ENCODE measurements at regions not wholly inside any gene's neighbourhood (a gene's known extent, or its start where the extent isn't known, plus 50 kb on each side); places are given as distances from the start of the nearest gene placed in this dataset.

GRCh38 chr3:164478323-164478722 is 600.0 kb downstream of the SI start:
- no peak for TF ChIP-seq CEBPB (IDR thresholded peaks at IDR 0.05)
- no peak for TF ChIP-seq YY1 (IDR thresholded peaks at IDR 0.05; ENCODE audit: low read depth)
- no peak for TF ChIP-seq TAF1 (IDR thresholded peaks at IDR 0.05; ENCODE audit: low read depth)
- no peak for TF ChIP-seq REST (IDR thresholded peaks at IDR 0.05; ENCODE audit: low read depth)
- no peak for TF ChIP-seq EGR1 (IDR thresholded peaks at IDR 0.05)
- TF ChIP-seq EP300 (IDR thresholded peaks at IDR 0.05; ENCODE audit: borderline replicate concordance) = no peak
- no peak for TF ChIP-seq RAD21 (IDR thresholded peaks at IDR 0.05; ENCODE audit: low read depth)
- TF ChIP-seq CREB1 (IDR thresholded peaks at IDR 0.05; ENCODE audit: low read depth) = no peak
- TF ChIP-seq MAX (IDR thresholded peaks at IDR 0.05) = no peak
- no peak for TF ChIP-seq USF1 (IDR thresholded peaks at IDR 0.05)
- TF ChIP-seq TEAD4 (IDR thresholded peaks at IDR 0.05) = no peak
- TF ChIP-seq TCF12 (IDR thresholded peaks at IDR 0.05; ENCODE audit: low read depth) = no peak
- TF ChIP-seq FOXM1 (IDR thresholded peaks at IDR 0.05; ENCODE audit: borderline replicate concordance, low read depth) = no peak
- TF ChIP-seq ZBTB7A (IDR thresholded peaks at IDR 0.05; ENCODE audit: low read depth) = no peak
- no peak for TF ChIP-seq NFIC (IDR thresholded peaks at IDR 0.05)

- TF ChIP-seq USF1 (IDR thresholded peaks at IDR 0.05) (no peak), TEAD4 (IDR thresholded peaks at IDR 0.05) (no peak), NFIC (IDR thresholded peaks at IDR 0.05) (no peak), TCF12 (IDR thresholded peaks at IDR 0.05; ENCODE audit: low read depth) (no peak), RAD21 (IDR thresholded peaks at IDR 0.05; ENCODE audit: low read depth) (no peak), EGR1 (IDR thresholded peaks at IDR 0.05) (no peak), EP300 (IDR thresholded peaks at IDR 0.05; ENCODE audit: borderline replicate concordance) (no peak)
These were observed 600.9 kb downstream of the SI start for GRCh38 chr3:164477403-164477802.

- TF ChIP-seq EP300 (IDR thresholded peaks at IDR 0.05; ENCODE audit: borderline replicate concordance) = no peak
- TF ChIP-seq FOXM1 (IDR thresholded peaks at IDR 0.05; ENCODE audit: borderline replicate concordance, low read depth) = no peak
- TF ChIP-seq CREB1 (IDR thresholded peaks at IDR 0.05; ENCODE audit: low read depth) = no peak
- TF ChIP-seq USF1 (IDR thresholded peaks at IDR 0.05) = no peak
These were observed 601.7 kb downstream of the SI start for GRCh38 chr3:164476631-164477030.

- TF ChIP-seq EGR1 (IDR thresholded peaks at IDR 0.05) (no peak), USF1 (IDR thresholded peaks at IDR 0.05) (no peak), ZBTB7A (IDR thresholded peaks at IDR 0.05; ENCODE audit: low read depth) (no peak), TCF12 (IDR thresholded peaks at IDR 0.05; ENCODE audit: low read depth) (no peak), FOXM1 (IDR thresholded peaks at IDR 0.05; ENCODE audit: borderline replicate concordance, low read depth) (no peak), NFIC (IDR thresholded peaks at IDR 0.05) (no peak), REST (IDR thresholded peaks at IDR 0.05; ENCODE audit: low read depth) (no peak), CEBPB (IDR thresholded peaks at IDR 0.05) (no peak), RAD21 (IDR thresholded peaks at IDR 0.05; ENCODE audit: low read depth) (no peak), MAX (IDR thresholded peaks at IDR 0.05) (no peak), CREB1 (IDR thresholded peaks at IDR 0.05; ENCODE audit: low read depth) (no peak), TEAD4 (IDR thresholded peaks at IDR 0.05) (no peak), EP300 (IDR thresholded peaks at IDR 0.05; ENCODE audit: borderline replicate concordance) (no peak), TAF1 (IDR thresholded peaks at IDR 0.05; ENCODE audit: low read depth) (no peak), YY1 (IDR thresholded peaks at IDR 0.05; ENCODE audit: low read depth) (no peak)
These were observed 607.8 kb downstream of the SI start for GRCh38 chr3:164470471-164470870.

GRCh38 chr3:164468055-164468454 is 610.2 kb downstream of the SI start:
- TF ChIP-seq FOXM1 (IDR thresholded peaks at IDR 0.05; ENCODE audit: borderline replicate concordance, low read depth) (no peak), CEBPB (IDR thresholded peaks at IDR 0.05) (no peak), MAX (IDR thresholded peaks at IDR 0.05) (no peak), REST (IDR thresholded peaks at IDR 0.05; ENCODE audit: low read depth) (no peak), TCF12 (IDR thresholded peaks at IDR 0.05; ENCODE audit: low read depth) (no peak), TAF1 (IDR thresholded peaks at IDR 0.05; ENCODE audit: low read depth) (no peak), NFIC (IDR thresholded peaks at IDR 0.05) (no peak), ZBTB7A (IDR thresholded peaks at IDR 0.05; ENCODE audit: low read depth) (no peak), RAD21 (IDR thresholded peaks at IDR 0.05; ENCODE audit: low read depth) (no peak)
